ENCODE measurements at regions not wholly inside any gene's neighbourhood (a gene's known extent, or its start where the extent isn't known, plus 50 kb on each side); places are given as distances from the start of the nearest gene placed in this dataset.

- no peak for TF ChIP-seq CTCF (IDR thresholded peaks at IDR 0.05)
These were observed 793.3 kb downstream of the TDRD15 start for GRCh38 chr2:21916934-21917522.

DNA sequence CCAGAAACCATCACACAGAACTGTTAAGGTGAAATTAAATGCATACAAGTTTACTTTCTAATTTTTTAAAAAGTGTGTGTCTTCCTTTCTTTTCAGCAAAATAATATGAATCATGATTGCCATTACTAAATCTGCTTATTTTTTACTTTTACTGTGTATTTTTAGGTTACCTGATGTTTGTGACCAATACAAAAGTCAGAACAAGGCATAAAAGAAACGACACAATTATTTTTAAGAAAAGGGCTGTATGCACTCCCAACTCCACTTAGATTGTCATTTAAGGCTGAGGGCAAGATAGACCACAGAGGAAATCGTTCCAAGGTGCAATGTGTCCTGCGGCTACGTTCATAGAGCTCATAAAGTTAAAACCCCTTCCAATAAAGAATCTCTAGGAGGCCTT is 797.0 kb downstream of the TDRD15 start:
- no peak for TF ChIP-seq CTCF (IDR thresholded peaks at IDR 0.05)

DNA sequence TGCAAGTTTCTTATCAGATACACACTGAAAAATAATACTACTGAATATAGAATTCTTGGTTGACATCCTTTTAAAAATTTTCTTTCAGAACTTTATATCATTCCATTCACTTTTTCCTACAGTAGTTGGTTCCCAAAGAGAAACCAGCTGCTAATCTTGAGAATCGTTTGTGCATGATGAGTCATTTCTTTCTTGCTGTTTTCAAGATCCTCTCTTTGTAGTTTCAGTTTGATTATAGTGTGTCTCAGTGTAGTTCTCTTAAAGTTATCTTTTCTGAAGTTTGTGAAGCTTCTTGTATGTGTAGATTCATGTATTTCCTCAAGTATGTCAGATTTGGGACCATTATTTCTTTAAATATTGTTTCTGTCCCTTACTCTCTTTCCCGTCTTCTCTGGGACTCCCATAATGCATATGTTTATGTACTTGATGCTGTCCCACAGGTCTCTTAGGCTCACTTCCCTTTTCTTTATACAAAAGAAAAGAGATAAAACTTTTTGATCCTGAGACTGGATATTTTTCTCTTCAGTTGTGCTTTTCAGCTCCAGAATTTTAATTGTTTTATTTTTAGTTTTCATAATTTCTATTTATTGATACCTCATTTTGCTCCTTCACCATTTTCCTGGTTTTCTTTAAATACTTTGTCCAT is 801.0 kb downstream of the TDRD15 start:
- TF ChIP-seq CTCF (IDR thresholded peaks at IDR 0.05) = no peak

- no peak for TF ChIP-seq CTCF (IDR thresholded peaks at IDR 0.05)
These were observed 804.5 kb downstream of the TDRD15 start for GRCh38 chr2:21928292-21928691.

DNA sequence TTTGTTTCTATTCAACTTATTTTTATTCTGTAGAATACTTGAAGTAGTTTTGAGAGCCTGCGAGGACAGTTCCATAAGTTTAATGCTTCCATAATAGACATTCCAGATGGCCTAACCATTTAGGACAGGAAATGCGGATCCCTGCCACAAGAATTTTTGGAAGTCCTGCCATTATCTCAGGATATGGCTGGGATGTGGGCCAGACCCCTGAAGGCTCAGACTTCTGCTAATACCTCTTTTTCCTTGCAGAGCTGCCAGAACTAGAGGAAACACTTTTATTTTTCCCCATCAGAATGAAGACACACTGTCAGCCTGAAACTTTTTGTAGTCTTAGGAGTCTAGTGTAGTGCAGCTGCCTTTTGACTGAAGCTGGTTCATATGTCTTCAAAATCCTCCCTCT is 806.5 kb downstream of the TDRD15 start:
- no peak for TF ChIP-seq CTCF (IDR thresholded peaks at IDR 0.05)

GRCh38 chr2:21939967-21940366 is 816.2 kb downstream of the TDRD15 start:
- TF ChIP-seq CTCF (IDR thresholded peaks at IDR 0.05) = no peak

GRCh38 chr2:21944536-21944935 is 820.8 kb downstream of the TDRD15 start:
- TF ChIP-seq CTCF (IDR thresholded peaks at IDR 0.05) = no peak

DNA sequence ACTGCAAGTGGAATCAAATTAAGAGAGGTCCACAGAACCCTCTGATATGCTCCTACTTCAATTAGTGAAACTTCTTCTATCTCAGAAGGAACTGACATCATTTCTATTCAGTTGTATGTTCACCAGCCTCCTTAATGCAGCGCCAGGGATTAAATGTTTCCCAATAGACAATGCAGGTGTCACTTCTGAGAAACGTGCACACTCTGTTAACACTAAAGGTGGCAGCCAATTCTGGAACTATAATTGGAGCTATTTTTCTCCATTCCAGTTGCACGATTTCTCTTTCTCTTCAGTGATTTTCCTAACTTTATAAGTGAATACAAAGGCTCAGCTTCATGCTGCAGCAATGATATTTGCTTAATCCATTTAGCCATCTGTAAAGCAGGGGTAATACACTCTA is 821.9 kb downstream of the TDRD15 start:
- no peak for TF ChIP-seq CTCF (IDR thresholded peaks at IDR 0.05)

Data from LNCAP (cell line).